Hypothalamus (tissue), 51 donors: ENCODE measurements at regions not wholly inside any gene's neighbourhood (a gene's known extent, or its start where the extent isn't known, plus 50 kb on each side); places are given as distances from the start of the nearest gene placed in this dataset.
"Not testable (repeated sequence)": the region's sequence is repeated elsewhere in the genome, so short reads cannot be mapped to it uniquely, and the experiment has no call there.

Source experiments
- DNase-seq, 51 donors: peaks; one replicate each; lab custom pipeline; 2025; lab: John Stamatoyannopoulos, UW

DNA sequence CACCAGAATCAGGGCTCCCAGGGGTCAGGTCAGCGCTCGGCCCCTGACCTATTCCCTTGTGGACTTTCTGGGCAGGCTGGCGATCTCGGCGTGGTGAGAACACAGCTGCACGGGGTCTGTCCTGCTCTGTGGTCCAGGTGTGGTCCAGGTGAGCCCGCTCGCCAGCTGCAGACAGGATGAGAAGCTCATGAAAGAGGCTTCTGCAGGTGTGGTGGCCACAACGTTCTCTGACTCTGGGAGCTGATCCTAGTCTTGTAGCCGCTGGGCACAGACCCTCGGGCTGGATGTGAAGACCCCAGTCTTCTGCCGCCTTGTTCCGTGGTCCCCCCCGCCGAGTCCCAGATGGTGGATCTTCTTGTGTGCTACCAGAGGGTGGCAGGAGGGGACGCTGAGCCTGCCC lies 129.7 kb downstream of the RTP5 start:
- no peak for DNase-seq

- DNase-seq = no peak
These were observed 132.3 kb downstream of the RTP5 start for GRCh38 chr2:242001853-242002252.

DNA sequence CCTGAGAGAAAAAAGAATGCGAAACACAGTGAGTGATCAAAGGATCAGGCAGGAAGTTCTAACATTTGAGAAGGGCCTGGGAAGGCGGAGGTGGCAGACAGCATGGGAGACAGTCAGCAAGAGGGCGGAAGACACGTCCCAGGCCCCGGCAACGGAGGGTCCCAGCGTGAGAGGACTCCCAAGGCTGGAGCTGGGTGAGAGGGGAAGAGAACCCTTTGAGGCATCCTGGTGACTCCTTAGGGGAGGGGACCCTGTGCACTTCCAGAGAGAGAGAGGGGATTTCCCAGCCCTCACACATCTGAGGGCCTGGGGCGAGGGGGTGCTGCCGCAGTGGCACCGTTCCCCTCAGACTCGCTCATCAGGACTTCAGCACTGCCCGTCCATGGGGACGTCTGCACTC lies 133.4 kb downstream of the RTP5 start:
- DNase-seq = no peak

- no peak for DNase-seq
These were observed 134.8 kb downstream of the RTP5 start for GRCh38 chr2:242004223-242004901.

- DNase-seq = no peak
These were observed 135.3 kb downstream of the RTP5 start for GRCh38 chr2:242004902-242005230.

DNA sequence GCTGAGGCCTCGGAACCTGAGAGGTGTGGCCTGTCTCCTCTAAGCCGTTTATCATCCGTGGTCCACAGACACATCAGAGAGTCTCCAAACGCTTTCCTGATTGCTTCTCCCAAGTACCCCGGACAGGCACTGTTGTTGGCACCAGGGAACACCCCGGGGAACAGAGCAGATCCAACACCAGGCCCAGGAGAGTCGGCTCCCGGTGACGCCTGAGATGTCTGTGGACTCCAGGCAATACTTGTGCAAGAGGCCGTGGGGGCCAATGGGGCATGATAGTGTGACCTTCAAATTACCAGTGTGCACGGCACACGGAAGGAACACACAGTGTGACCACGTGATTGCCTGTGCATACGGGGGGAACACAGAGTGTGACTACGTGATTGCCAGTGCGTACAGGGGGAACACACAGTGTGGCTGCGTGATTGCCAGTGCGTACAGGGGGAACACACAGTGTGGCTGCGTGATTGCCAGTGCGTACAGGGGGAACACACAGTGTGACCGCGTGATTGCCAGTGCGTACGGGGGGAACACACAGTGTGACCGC lies 136.6 kb downstream of the RTP5 start:
- not testable (repeated sequence) for DNase-seq

DNA sequence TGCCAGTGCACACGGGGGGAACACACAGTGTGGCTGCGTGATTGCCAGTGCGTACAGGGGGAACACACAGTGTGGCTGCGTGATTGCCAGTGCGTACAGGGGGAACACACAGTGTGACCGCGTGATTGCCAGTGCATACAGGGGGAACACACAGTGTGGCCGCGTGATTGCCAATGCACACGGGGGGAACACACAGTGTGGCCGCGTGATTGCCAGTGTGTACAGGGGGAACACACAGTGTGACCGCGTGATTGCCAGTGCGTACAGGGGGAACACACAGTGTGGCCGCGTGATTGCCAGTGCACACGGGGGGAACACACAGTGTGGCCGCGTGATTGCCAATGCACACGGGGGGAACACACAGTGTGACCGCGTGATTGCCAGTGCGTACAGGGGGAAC lies 139.4 kb downstream of the RTP5 start:
- not testable (repeated sequence) for DNase-seq

DNA sequence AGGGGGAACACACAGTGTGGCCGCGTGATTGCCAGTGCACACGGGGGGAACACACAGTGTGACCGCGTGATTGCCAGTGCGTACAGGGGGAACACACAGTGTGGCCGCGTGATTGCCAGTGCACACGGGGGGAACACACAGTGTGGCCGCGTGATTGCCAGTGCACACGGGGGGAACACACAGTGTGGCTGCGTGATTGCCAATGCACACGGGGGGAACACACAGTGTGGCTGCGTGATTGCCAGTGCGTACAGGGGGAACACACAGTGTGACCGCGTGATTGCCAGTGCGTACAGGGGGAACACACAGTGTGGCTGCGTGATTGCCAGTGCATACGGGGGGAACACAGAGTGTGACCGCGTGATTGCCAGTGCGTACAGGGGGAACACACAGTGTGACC lies 140.3 kb downstream of the RTP5 start:
- DNase-seq = not testable (repeated sequence)

DNA sequence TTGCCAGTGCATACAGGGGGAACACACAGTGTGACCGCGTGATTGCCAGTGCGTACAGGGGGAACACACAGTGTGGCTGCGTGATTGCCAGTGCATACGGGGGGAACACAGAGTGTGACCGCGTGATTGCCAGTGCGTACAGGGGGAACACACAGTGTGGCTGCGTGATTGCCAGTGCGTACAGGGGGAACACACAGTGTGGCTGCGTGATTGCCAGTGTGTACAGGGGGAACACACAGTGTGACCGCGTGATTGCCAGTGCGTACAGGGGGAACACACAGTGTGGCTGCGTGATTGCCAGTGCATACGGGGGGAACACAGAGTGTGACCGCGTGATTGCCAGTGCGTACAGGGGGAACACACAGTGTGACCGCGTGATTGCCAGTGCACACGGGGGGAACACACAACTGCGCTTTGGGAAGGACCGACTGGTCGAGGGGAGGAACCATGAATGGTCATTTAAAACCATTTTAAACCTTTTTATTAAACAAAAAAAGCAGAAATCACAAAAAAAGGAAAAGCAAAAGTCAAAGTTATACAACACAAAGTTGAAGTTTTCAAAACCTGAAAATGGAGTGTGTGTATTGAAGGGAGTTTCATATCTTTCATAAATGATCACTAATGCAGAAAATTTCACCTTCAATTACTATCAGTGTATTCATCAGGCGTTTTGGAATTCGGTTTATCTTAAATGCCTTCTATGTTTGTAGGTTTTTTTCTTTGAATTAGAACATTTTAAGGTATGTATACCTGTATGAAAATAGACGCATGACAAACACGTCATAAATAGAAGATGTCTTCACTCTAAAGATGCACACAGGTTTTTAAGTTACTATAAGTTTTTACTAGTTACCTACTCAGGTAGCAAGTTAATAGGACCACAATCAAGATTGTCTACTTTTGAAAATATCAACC lies 141.0 kb downstream of the RTP5 start:
- DNase-seq = not testable (repeated sequence)

DNA sequence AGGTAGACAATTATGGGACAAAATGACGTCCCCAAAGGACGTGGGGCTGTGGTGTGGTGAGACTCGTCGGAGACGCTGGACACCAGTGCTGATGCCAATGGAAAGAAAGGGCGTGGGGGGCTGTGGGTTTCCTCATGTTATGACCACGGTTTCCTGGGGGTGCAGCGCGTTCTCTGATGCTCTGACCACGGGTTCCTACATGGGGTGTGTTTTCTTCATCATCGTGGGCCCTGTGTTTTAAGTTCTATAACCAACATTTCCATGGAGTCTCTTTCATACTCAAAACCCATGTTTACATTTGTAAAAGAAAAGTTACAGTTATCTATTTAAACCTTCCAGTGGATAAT lies 141.6 kb downstream of the RTP5 start:
- no peak for DNase-seq

GRCh38 chr2:242011516-242011915 lies 142.0 kb downstream of the RTP5 start:
- DNase-seq = no peak

- DNase-seq = no peak
These were observed 142.6 kb downstream of the RTP5 start for GRCh38 chr2:242011991-242012764.

- DNase-seq = no peak
These were observed 143.6 kb downstream of the RTP5 start for GRCh38 chr2:242012956-242013764.

GRCh38 chr2:242013771-242014170 lies 144.2 kb downstream of the RTP5 start:
- DNase-seq = no peak

GRCh38 chr2:242015108-242016065 lies 145.9 kb downstream of the RTP5 start:
- DNase-seq = no peak

DNA sequence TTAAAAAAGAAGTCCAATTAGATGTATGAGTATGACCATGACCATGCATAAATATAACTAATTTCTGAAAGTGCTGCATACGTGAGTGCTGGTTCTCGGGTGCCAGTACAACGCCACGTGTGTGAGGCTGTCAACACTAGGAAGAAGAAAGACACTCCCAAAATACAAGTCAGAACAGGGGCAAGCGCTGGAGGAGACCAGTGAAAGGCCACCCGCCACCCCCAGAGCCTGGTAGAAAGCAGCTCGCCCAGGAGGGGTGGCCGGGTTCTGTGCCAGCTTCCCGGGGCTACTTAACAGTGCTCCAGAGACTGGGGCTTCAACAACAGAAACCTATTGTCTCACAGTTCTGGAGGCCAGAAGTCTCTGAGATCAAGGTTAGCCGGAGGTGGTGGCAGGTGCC lies 147.6 kb downstream of the RTP5 start:
- DNase-seq = no peak

DNA sequence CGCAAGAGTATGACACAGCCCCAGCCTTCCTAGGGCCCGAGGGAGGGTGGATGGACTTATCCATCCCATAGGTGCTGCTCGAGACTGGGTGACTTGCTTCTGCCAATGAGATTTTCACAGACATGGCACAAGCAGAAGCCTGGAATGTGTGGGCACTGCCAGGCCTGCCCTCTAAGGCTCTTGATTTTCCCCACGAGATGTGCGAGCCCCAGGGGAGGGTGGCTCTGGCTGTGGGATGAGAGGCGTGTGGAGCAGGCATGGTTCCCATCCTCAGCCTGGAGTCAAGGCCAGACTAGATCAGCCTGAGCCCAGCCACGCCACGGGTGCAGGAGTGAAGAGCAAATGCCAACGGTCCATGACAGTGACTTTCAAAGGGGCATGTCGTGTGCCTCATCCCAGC lies 148.9 kb downstream of the RTP5 start:
- not testable (repeated sequence) for DNase-seq

DNA sequence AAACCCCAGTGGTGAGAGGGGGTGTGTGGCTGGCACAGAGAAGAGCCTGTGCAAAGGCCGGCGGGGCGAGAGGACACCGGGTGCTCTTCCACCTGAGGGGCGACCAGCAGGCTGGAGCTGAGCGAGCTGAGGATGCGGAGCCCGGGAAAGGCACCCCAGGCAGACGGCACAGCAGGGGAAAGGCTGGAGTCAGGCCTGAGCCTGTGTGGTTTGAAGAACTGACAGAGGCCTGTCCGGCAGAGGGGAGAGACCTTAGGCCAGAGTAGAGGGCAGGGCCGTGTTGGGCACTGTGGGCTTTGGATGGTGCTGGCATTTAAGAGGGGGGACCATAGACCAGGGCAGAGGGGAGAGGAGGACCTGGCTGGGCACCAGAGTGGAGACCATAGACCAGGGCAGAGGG lies 149.8 kb downstream of the RTP5 start:
- no peak for DNase-seq
